Activated CD8-positive, alpha-beta T cell treated with anti-CD3 and anti-CD28 coated beads for 36 hours (primary cell): ENCODE measurements at regions not wholly inside any gene's neighbourhood (a gene's known extent, or its start where the extent isn't known, plus 50 kb on each side); places are given as distances from the start of the nearest gene placed in this dataset.

Experiments
- ATAC-seq: fragments of 200-7000 bp; cut with Tn5 transposase; one replicate; pipeline ENCODE4 v1.10.0; 2021; ENCODE audit warnings: mild to moderate bottlenecking, moderate library complexity
- CTCF ChIA-PET: fragments of 350-600 bp; sonication (Branson Sonifier 250); formaldehyde crosslinking; loops from one replicate; lab custom pipeline; 2021; ENCODE audit warnings: antibody characterized with exemption; lab: Charles Lee
- POLR2A ChIA-PET: fragments of 350-600 bp; sonication (Branson Sonifier 250); formaldehyde crosslinking; loops from one replicate; lab custom pipeline; 2021; ENCODE audit warnings: antibody characterized with exemption; lab: Charles Lee
- DNase-seq: peaks from one replicate; pipeline ENCODE4 v3.0.0-alpha.2; 2020
- H3K27ac Mint-ChIP-seq: one replicate; pipeline ENCODE4 v1.8.0; 2021; ENCODE audit warnings: mild to moderate bottlenecking, mixed read lengths
- H3K27me3 Mint-ChIP-seq: one replicate; pipeline ENCODE4 v1.8.0; 2021; ENCODE audit warnings: mixed read lengths
- H3K36me3 Mint-ChIP-seq: one replicate; pipeline ENCODE4 v1.8.0; 2021; ENCODE audit warnings: low read depth, mixed read lengths
- H3K4me1 Mint-ChIP-seq: one replicate; pipeline ENCODE4 v1.8.0; 2021; ENCODE audit warnings: low read depth, mixed read lengths
- H3K4me3 Mint-ChIP-seq: one replicate; pipeline ENCODE4 v1.8.0; 2021; ENCODE audit warnings: mild to moderate bottlenecking, moderate library complexity, mixed read lengths
- H3K9me3 Mint-ChIP-seq: one replicate; pipeline ENCODE4 v1.8.0; 2021; ENCODE audit warnings: mixed read lengths
- CTCF ChIP-seq: fragments of 200-600 bp; IDR thresholded peaks from one replicate; pipeline ENCODE4 v1.8.0; 2022; ENCODE audit warnings: antibody characterized with exemption, mild to moderate bottlenecking
- intact Hi-C: fragments of 100-400 bp; cut with micrococcal nuclease; formaldehyde crosslinking; loops from one replicate; pipeline ENCODE4 v1.10.0; 2022

- no peak for DNase-seq
- H3K4me1 Mint-ChIP-seq, result peaks cover 11% of the 10 kb centered on the region
- H3K27me3 Mint-ChIP-seq, result no peaks in the 10 kb centered on the region
- ChIA-PET CTCF (no interaction called here), POLR2A (no interaction called here)
- no peak for ATAC-seq
- peaks cover 10% of the 10 kb centered on the region for H3K36me3 Mint-ChIP-seq
- intact Hi-C loops, result no loop called here
- H3K4me3 Mint-ChIP-seq, result no peak overlapping the region
- H3K9me3 Mint-ChIP-seq, result no peaks in the 10 kb centered on the region
- TF ChIP-seq CTCF, result no peak
- H3K27ac Mint-ChIP-seq, result no peak overlapping the region
Observed at GRCh38 chr21:36236052-36236730, 79.6 kb downstream of the DOP1B start.

GRCh38 chr21:36237441-36237840, 80.8 kb downstream of the DOP1B start:
- POLR2A ChIA-PET, result no interaction called here
- Mint-ChIP-seq H3K36me3 (peaks cover 9% of the 10 kb centered on the region), H3K4me3 (no peak overlapping the region), H3K9me3 (no peaks in the 10 kb centered on the region), H3K4me1 (peaks cover 11% of the 10 kb centered on the region), H3K27me3 (no peaks in the 10 kb centered on the region), H3K27ac (no peak overlapping the region)
- CTCF ChIA-PET, result no interaction called here
- no peak for TF ChIP-seq CTCF
- ATAC-seq (no peak), DNase-seq (no peak)
- intact Hi-C loops, result no loop called here

- H3K27ac Mint-ChIP-seq, result no peak overlapping the region
- TF ChIP-seq CTCF, result no peak
- intact Hi-C loops, result no loop called here
- ATAC-seq (no peak), DNase-seq (no peak)
- no peaks in the 10 kb centered on the region for H3K4me1 Mint-ChIP-seq
- H3K27me3 Mint-ChIP-seq, result no peaks in the 10 kb centered on the region
- no peaks in the 10 kb centered on the region for H3K36me3 Mint-ChIP-seq
- H3K4me3 Mint-ChIP-seq, result no peak overlapping the region
- no peaks in the 10 kb centered on the region for H3K9me3 Mint-ChIP-seq
- POLR2A ChIA-PET, result no interaction called here
- CTCF ChIA-PET, result interaction anchor here (1.2 kb wide), 1 partner anchor 16 kb away, joined by 3 read pairs; no protein-coding TSS in a partner anchor
Observed at GRCh38 chr21:36239585-36239984, 80.4 kb upstream of the MORC3 start.

- H3K9me3 Mint-ChIP-seq, result no peaks in the 10 kb centered on the region
- ChIA-PET CTCF (interaction anchor here (0.6 kb wide), 1 partner anchor 32 kb away, joined by 3 read pairs; no protein-coding TSS in a partner anchor), POLR2A (no interaction called here)
- H3K4me1 Mint-ChIP-seq, result no peaks in the 10 kb centered on the region
- DNase-seq (no peak), ATAC-seq (no peak)
- no peak overlapping the region for H3K27ac Mint-ChIP-seq
- H3K4me3 Mint-ChIP-seq, result no peak overlapping the region
- TF ChIP-seq CTCF, result no peak
- peaks cover 7% of the 10 kb centered on the region for H3K36me3 Mint-ChIP-seq
- intact Hi-C loops, result no loop called here
- H3K27me3 Mint-ChIP-seq, result no peaks in the 10 kb centered on the region
Observed at GRCh38 chr21:36241717-36242116, 78.3 kb upstream of the MORC3 start.

- Mint-ChIP-seq H3K36me3 (peaks cover 13% of the 10 kb centered on the region), H3K4me3 (no peak overlapping the region), H3K9me3 (no peaks in the 10 kb centered on the region), H3K4me1 (peaks cover 3% of the 10 kb centered on the region), H3K27me3 (no peaks in the 10 kb centered on the region), H3K27ac (no peak overlapping the region)
- ATAC-seq (no peak), DNase-seq (no peak)
- ChIA-PET POLR2A (interaction anchor here (0.5 kb wide), 1 partner anchor 33 kb away, joined by 3 read pairs; no protein-coding TSS in a partner anchor), CTCF (interaction anchor here (1.1 to 1.9 kb wide), 3 partner anchors 12 to 113 kb away, joined by 3 to 4 read pairs (median 4); no protein-coding TSS in a partner anchor)
- TF ChIP-seq CTCF, result no peak
- intact Hi-C loops, result no loop called here
Observed at GRCh38 chr21:36245115-36245514, 74.9 kb upstream of the MORC3 start.
